Neural progenitor cell (in vitro differentiated cells): ENCODE measurements at regions not wholly inside any gene's neighbourhood (a gene's known extent, or its start where the extent isn't known, plus 50 kb on each side); places are given as distances from the start of the nearest gene placed in this dataset.

Experiments used
- DNase-seq: peaks from one replicate; pipeline ENCODE4 v3.0.0-alpha.2; 2016; ENCODE audit warnings: low spot score
- H2AFZ ChIP-seq: fragments of 200-600 bp; sonication (generic); replicated peaks from 2 replicates; pipeline ENCODE4 v1.6.1; 2016; ENCODE audit warnings: antibody characterized with exemption
- H3F3A ChIP-seq: fragments of 200-600 bp; sonication (generic); 2 replicates; pipeline ENCODE4 v1.6.1; 2016; ENCODE audit warnings: antibody characterized with exemption, low read depth
- H3K27ac ChIP-seq: fragments of 200-600 bp; sonication (generic); 2 replicates; pipeline ENCODE4 v1.5.1; 2016; ENCODE audit warnings: mild to moderate bottlenecking
- H3K27me3 ChIP-seq: fragments of 200-600 bp; sonication (generic); 2 replicates; pipeline ENCODE4 v1.6.1; 2016; ENCODE audit warnings: mild to moderate bottlenecking, moderate library complexity
- H3K36me3 ChIP-seq: fragments of 200-600 bp; sonication (generic); 2 replicates; pipeline ENCODE4 v1.5.1; 2016
- H3K4me1 ChIP-seq: fragments of 200-600 bp; sonication (generic); 2 replicates; pipeline ENCODE4 v1.6.1; 2016; ENCODE audit warnings: mixed run types
- H3K4me2 ChIP-seq: fragments of 200-600 bp; sonication (generic); 2 replicates; pipeline ENCODE4 v1.6.1; 2016
- H3K4me3 ChIP-seq: fragments of 200-600 bp; sonication (generic); 2 replicates; pipeline ENCODE4 v1.5.1; 2016
- H3K79me2 ChIP-seq: fragments of 200-600 bp; sonication (generic); 2 replicates; pipeline ENCODE4 v1.6.1; 2016; ENCODE audit warnings: low read depth
- H3K9ac ChIP-seq: fragments of 200-600 bp; sonication (generic); 2 replicates; pipeline ENCODE4 v1.6.1; 2016
- H3K9me3 ChIP-seq: fragments of 200-600 bp; sonication (generic); 2 replicates; pipeline ENCODE4 v1.5.1; 2016; ENCODE audit warnings: low read depth
- H4K20me1 ChIP-seq: fragments of 200-600 bp; sonication (generic); 2 replicates; pipeline ENCODE4 v1.6.1; 2016; ENCODE audit warnings: low read depth
- H3K27ac Mint-ChIP-seq: 3 replicates; pipeline ENCODE4 v1.8.0; 2021; ENCODE audit warnings: mixed read lengths
- H3K27me3 Mint-ChIP-seq: 2 replicates; pipeline ENCODE4 v1.8.0; 2022; ENCODE audit warnings: low read depth, mild to moderate bottlenecking, inconsistent platforms, moderate library complexity, mixed read lengths; ENCODE audit not compliant: insufficient read depth
- H3K36me3 Mint-ChIP-seq: 3 replicates; pipeline ENCODE4 v1.8.0; 2021; ENCODE audit warnings: mixed read lengths
- H3K4me1 Mint-ChIP-seq: 3 replicates; pipeline ENCODE4 v1.8.0; 2021; ENCODE audit warnings: mixed read lengths
- H3K4me3 Mint-ChIP-seq: 3 replicates; pipeline ENCODE4 v1.8.0; 2021; ENCODE audit warnings: mild to moderate bottlenecking, moderate library complexity, mixed read lengths
- H3K9me3 Mint-ChIP-seq: 3 replicates; pipeline ENCODE4 v1.8.0; 2020; ENCODE audit warnings: mixed read lengths
- EZH2 ChIP-seq: fragments of 200-600 bp; sonication (generic); IDR thresholded peaks from 2 replicates; pipeline ENCODE4 v1.6.1; 2017; ENCODE audit warnings: antibody characterized with exemption, mild to moderate bottlenecking, moderate library complexity
- EZH2phosphoT487 ChIP-seq: fragments of 200-600 bp; sonication (generic); IDR thresholded peaks from 2 replicates; pipeline ENCODE4 v1.6.1; 2017; ENCODE audit warnings: antibody characterized with exemption
- TF ChIP-seq, protein P1 (sequence below): fragments of 200-600 bp; sonication (generic); IDR thresholded peaks from 2 replicates; pipeline ENCODE4 v1.5.1; 2017; ENCODE audit warnings: antibody characterized with exemption, mild to moderate bottlenecking

DNA sequence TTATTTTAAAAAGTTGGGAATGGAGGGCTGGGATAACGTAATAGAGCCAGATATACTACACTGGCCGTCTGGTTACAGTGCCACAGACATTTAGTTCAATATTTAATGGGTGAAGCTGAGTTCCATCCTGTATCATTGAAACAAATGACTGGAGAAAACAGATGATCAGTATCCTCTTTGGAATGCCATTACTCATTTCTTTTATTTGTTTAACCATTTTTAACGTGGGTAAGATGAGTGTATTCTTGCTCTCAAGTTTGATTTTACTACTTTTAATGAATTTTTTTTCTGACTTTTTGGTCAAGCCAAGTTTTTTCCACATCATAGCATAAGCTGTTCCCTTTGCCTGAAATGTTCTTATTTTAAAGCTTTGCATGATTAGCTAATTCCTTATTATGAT is 53.9 kb upstream of the GRM7 start:
- Mint-ChIP-seq H3K9me3 (no peaks in the 10 kb centered on the region), H3K27ac (no peak overlapping the region), H3K4me3 (no peak overlapping the region), H3K27me3 (no peaks in the 10 kb centered on the region), H3K4me1 (peaks cover 9% of the 10 kb centered on the region), H3K36me3 (no peaks in the 10 kb centered on the region)
- Histone ChIP-seq H3K27ac (no peak overlapping the region), H2AFZ (no peak overlapping the region), H3K9me3 (no peaks in the 10 kb centered on the region), H3K4me1 (no peaks in the 10 kb centered on the region), H3K27me3 (no peaks in the 10 kb centered on the region), H3K36me3 (no peaks in the 10 kb centered on the region), H3K9ac (no peak overlapping the region), H4K20me1 (no peaks in the 10 kb centered on the region), H3K79me2 (no peaks in the 10 kb centered on the region), H3F3A (no peaks in the 10 kb centered on the region), H3K4me3 (no peak overlapping the region), H3K4me2 (no peak overlapping the region)
- DNase-seq = no peak
- no peak for TF ChIP-seq EZH2phosphoT487
- no peak for TF ChIP-seq EZH2
- TF ChIP-seq, protein P1, sequence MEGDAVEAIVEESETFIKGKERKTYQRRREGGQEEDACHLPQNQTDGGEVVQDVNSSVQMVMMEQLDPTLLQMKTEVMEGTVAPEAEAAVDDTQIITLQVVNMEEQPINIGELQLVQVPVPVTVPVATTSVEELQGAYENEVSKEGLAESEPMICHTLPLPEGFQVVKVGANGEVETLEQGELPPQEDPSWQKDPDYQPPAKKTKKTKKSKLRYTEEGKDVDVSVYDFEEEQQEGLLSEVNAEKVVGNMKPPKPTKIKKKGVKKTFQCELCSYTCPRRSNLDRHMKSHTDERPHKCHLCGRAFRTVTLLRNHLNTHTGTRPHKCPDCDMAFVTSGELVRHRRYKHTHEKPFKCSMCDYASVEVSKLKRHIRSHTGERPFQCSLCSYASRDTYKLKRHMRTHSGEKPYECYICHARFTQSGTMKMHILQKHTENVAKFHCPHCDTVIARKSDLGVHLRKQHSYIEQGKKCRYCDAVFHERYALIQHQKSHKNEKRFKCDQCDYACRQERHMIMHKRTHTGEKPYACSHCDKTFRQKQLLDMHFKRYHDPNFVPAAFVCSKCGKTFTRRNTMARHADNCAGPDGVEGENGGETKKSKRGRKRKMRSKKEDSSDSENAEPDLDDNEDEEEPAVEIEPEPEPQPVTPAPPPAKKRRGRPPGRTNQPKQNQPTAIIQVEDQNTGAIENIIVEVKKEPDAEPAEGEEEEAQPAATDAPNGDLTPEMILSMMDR = no peak

DNA sequence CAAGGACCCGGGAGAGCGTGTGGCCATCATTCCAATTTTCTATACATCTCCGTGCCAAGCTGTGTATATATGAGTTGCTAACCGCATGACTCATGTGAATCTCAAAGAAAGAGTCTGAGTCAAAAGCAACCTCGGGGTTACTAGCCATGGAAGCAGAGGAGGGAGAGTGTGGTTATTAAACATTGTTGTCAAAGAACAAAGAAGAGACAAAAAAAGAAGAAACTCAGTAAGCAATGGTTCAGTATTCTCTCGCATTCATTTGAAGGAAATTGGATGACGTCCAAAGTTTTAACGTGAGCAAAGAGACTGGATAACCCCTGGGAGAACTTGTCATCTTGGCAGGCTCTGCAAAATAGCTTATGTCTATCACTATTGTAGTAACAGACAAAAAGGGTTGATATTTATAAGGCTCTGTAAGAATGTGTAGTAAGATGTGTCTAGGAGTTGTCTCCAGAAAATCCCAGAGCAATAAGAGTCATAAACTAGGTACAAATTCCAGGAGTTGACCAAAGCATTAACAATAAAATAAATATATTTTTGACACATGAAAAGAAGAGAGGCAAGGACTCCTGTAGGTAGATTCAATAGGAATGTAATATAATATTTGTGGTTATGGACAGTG is 52.8 kb upstream of the GRM7 start:
- H3K4me3 Mint-ChIP-seq = no peak overlapping the region
- Histone ChIP-seq H3K79me2 (no peaks in the 10 kb centered on the region), H3K9ac (no peak overlapping the region), H3K27me3 (no peaks in the 10 kb centered on the region), H3K4me1 (no peaks in the 10 kb centered on the region), H3K36me3 (no peaks in the 10 kb centered on the region), H3K4me2 (no peak overlapping the region), H3K4me3 (no peak overlapping the region), H2AFZ (no peak overlapping the region), H3K27ac (no peak overlapping the region), H4K20me1 (no peaks in the 10 kb centered on the region), H3F3A (no peaks in the 10 kb centered on the region), H3K9me3 (no peaks in the 10 kb centered on the region)
- no peaks in the 10 kb centered on the region for H3K27me3 Mint-ChIP-seq
- no peaks in the 10 kb centered on the region for H3K36me3 Mint-ChIP-seq
- H3K27ac Mint-ChIP-seq = no peak overlapping the region
- no peak for DNase-seq
- H3K4me1 Mint-ChIP-seq = peaks cover 9% of the 10 kb centered on the region
- no peaks in the 10 kb centered on the region for H3K9me3 Mint-ChIP-seq
- TF ChIP-seq EZH2 (no peak), EZH2phosphoT487 (no peak)
- TF ChIP-seq, protein P1 = no peak

DNA sequence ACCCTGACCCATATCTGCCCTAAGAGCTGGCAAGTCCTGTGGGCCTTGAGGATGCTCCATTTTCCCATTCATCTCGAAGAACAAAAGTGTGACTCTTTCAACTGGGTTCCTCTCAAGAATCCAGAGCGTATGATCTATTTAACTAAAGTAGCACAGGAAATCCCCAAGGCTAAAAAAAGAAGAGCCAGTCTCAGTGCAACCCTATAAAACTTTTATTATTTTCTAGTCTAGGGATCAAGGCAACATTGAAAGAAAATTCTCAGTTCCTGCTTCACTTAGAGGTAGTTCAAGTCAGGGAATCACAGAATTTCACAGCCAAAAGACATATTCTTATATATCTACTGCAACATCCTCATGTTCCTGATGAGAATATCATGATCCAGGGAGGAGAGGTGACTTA is 51.6 kb upstream of the GRM7 start:
- no peak for TF ChIP-seq EZH2phosphoT487
- TF ChIP-seq, protein P1 = no peak
- no peak for TF ChIP-seq EZH2
- no peak overlapping the region for H3K4me3 ChIP-seq

More for the DNA sequence above, 51.6 kb upstream of the GRM7 start:
- Histone ChIP-seq H4K20me1 (no peaks in the 10 kb centered on the region), H2AFZ (no peak overlapping the region), H3K4me1 (no peaks in the 10 kb centered on the region), H3K27ac (no peak overlapping the region), H3K9ac (no peak overlapping the region), H3F3A (no peaks in the 10 kb centered on the region), H3K79me2 (no peaks in the 10 kb centered on the region), H3K36me3 (no peaks in the 10 kb centered on the region), H3K9me3 (no peaks in the 10 kb centered on the region), H3K27me3 (no peaks in the 10 kb centered on the region), H3K4me2 (no peak overlapping the region)
- H3K9me3 Mint-ChIP-seq = no peaks in the 10 kb centered on the region
- H3K4me3 Mint-ChIP-seq = no peak overlapping the region
- no peaks in the 10 kb centered on the region for H3K36me3 Mint-ChIP-seq
- H3K27me3 Mint-ChIP-seq = no peaks in the 10 kb centered on the region
- no peak overlapping the region for H3K27ac Mint-ChIP-seq
- DNase-seq = no peak
- H3K4me1 Mint-ChIP-seq = no peaks in the 10 kb centered on the region
